ENCODE measurements at regions not wholly inside any gene's neighbourhood (a gene's known extent, or its start where the extent isn't known, plus 50 kb on each side); places are given as distances from the start of the nearest gene placed in this dataset.

DNA sequence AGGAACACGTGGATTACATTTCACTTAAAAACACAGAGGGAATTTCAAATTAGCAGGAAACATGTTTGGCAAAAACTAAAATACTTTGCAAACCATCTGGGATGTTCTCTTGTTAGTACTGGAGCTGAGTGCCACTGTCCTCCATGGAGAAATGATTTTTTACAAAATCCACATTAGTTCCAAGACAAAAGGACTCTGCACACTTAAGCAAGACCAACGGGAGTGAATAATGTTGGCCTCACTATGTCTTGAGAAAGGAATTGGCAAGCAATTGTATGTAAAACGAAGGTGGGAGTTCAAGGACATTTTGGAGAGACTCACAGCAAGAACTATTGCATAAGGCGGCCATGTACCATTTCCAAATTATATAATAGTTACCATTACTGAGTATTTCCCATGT is 547.5 kb downstream of the EBF1 start:
- no peak for DNase-seq

DNA sequence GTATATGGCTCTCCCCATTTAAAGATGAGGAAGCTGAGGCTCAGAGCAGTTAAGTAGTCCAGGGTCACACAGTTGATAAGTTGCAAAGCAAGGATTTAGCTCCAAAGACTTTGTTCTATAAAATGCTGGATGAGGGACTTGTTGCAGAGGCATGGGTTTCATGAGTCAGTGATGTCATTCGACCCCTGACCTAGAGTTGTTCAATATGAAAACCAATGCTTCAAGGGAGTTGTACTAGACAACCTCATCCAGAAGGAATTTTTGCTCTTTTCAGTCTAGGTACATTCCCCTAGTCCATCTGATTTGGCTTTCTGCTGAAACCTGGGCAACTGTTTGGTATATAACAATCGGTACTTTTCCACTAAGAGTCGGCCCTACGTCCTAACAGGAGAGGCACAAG is 550.4 kb downstream of the EBF1 start:
- no peak for DNase-seq

DNA sequence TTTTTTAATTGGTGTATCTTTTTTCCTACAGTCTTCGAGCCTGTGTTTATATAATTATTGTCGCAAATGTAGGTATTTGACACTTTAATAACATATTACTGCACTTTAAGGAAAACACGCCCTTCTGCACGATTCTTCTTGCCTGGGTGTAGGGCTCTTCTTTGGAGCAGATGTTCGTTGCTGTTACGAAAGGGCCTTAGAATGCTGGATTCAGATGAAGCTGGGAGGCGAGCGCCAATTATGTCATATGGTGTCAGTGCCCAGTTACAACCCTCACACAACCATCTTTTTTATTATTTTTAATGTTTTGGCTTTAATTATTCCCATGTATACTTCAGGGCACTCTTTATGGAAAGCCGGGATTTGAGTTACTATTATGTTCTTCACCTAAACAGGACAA is 553.0 kb downstream of the EBF1 start:
- DNase-seq: no peak

DNA sequence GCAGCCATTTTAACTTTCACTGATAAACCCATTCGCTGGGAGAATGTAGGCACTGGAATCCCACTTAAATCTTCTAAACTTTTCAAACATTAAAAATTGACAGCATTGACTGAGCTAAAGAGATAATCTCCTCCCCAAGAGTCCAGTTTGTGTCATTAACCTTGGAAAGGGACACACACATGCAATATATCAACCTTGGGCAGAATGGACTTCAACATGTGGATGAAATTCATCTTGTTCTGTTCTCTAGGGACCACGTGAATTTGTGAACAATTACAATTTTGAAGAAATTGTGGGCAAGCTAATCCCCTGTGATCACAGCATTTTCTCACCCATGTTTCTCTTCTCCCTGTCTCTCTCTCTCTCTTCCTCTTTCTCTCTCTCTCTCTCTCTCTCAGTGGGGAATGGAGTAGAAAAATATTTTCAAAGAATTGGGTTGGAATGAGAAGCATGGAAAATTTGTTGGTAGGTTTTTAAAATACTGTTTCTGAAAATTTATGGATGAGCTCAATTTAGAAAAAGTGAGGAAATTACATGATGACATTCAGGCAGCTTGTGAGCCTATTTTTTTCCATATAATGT is 553.7 kb downstream of the EBF1 start:
- DNase-seq: no peak

DNA sequence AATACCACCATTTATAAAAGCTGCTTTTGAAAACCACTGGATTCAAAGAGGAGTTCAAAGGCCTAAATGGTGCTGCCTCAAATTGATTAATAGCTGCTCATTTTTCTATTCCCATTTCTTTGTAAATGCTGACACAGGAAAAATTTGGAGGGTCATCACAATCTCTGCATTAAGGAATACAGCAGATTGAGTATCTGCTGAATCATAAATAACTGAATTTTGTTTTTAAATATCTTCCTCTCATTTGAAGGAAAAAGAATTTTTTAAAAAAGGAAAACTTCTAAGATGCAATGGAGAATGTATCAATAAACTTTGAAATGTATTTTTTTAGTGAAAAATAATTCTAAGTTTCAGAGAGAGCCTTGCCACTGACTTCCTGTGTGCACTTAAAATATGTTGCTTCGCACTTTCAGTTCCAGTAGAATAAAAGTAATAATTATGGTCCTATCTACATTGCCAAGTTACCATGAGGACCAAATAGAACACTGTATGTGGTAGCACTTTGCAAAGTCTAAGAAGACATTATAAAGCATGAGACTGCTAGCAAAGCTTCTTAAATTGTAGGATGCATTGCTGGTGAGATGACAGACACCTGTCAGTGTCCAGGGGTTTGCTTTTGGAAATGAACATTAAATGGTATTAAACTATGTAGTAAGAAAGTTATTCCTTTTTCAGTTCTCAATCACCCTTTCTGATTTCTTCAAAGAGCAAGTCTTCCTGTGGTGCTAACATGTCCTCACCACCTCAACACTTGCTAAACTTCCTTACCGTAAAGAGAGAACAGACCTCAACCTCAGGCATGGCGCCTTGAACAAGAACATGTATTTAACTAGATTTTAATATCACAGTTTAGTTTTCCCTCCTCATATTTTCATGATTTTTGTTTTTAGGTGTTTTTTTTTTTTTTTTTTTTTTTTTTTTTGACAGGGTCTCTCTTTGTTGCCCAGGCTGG is 555.1 kb downstream of the EBF1 start:
- DNase-seq: no peak

DNA sequence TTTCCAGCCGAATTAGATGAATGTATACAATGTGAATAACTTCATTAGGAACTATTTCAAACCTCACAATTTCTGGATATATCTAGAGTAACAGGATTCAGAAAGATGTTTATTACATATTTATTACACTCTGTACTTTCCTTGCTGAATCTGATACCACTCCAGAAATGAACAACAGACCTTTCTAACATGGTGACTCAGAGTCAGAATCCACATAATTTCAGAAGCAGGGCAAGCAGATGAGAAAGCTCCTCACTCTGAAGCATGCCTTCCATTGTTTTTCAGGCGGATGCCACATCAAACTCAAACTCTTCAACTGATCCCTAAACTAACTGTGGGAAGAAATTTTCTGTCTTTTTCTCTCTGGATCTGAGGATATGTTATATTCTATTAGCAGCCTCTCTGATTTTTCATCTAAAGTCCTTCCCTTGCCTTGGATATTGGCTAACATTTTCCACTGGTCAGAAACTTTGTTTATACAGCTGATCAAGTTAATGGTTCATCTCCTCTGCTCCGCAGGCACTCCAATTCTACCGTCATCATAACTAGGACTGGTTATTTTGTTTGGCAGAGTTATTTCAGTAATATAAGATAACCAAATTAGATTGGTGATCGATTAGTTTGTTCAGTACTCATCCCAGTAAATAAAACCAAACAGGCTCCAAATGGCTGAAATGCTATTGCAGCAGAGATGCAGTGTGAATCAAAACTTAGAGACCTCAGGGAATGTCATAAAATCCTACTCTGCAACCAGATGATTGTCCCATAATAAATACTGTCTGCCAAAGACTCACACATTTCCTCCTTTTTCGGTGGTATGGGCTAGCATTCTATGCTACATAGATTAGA is 556.0 kb downstream of the EBF1 start:
- DNase-seq: no peak

DNA sequence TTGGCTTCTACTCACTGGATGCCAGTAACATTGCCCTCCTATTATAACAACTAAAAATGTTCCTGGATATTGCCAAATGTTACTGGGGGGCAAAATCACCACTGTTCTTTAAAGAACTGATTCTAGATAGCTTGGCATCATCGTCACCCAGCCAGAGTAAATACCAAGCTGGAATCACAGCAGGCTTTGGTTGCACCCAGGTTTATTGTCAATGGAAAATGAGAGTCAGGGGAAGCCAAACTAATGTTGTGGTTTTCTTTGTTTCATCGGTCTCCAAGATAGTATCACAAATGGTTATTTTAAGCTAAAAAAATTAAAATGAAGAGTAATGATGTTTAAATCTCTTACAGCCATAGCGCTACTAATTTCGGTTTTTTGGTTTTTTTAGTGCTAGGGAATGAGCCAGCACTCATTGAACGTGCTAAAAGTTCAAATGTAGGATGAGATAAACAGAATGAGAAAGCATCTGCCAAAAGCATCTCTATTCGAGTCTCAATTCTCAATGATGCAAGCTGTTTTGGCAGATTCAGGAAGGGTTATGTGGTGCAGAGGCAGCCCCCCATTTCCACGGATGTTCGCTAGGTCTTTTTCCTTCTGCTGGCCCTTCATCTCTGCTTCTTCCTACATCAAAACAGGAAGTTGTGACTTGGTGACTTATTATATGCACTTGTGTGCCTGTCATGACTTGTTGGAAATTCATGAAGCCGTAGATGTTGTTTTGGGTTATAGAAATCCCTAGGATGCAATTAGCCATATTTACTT is 558.0 kb downstream of the EBF1 start:
- DNase-seq: no peak

DNA sequence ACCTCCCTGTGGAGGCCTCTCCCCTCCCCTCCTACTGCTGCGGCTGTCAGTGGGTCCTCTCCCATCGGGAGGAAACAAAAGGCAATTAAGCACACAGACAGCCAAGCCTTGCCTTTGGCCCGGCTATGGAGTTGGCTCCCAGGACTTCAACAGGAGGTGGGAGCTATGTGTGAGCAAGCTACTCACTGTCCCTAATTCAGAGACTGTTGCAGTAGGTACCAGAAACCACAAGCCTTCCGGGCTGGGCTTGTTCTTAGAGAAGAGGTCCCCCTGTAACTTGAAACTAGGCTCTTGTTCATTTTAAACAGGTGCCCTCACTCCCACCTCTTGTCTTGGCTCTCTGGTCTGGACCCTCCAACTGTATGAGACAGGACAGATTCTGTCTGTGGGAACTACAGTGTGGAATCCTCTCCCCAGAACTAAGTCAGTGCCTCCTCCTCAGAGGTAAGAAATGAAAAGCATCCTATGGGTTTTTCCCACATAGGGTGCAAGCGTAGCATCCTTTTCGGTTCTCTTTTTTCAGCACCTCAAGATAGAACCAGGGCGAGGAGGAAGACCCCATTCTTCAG is 561.1 kb downstream of the EBF1 start:
- DNase-seq: no peak

DNA sequence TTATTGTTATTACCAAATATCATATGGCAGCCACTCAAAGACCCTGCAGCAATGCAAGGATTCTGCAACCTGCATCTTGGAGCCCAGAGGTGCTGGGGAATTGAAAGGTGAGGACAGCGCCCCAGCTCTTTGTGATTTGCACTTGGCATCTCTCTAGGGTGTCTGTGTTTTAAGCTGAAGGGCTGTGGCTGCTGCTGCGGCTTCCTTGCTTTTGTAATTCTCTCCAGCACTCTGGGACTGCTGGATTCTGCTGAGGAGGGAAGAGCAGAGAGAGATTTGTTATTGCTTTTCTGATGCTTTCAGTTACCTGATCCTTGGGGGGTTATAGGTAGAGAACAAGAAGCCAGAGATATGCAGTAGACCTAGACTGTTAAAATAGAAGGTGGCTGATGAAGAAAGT is 562.4 kb downstream of the EBF1 start:
- DNase-seq: no peak

DNA sequence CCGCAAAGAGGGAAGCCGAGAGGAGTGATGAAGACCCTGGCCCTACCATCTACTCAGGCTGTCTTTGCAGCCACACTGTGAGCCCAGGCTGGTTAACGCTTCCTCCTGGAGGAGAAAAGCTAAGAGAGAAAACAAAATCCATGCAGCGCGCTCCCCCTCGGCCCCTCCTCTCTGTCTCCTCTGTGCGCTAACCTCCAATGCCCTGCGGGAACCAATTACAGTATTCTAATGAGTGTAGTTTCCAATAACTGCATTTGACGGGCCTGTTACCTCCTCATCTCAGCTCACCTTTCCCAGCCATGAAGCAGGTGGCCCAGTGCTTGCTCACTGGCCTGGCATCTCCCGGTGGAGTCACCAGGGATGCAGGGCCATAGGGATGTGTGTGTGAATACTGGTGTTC is 565.5 kb downstream of the EBF1 start:
- DNase-seq: no peak

DNA sequence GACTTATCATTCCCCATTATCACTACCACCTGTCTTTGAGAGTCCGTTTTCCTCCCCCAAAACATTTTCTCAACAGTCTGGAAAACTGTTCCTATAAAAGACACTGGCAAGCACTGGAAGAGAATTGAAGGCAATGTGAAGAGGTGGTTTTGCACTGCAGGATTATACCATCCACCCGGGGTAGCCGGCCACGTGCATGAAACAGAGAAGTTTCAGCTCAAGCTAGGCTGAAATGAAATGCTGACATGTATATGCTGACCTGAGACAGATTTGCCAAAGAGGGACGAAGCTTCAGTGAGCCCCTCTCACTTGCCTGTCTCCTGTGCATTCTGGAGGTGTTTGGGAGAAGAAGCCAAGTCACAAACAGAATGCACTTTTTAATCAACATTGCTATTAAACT is 567.0 kb downstream of the EBF1 start:
- no peak for DNase-seq

DNA sequence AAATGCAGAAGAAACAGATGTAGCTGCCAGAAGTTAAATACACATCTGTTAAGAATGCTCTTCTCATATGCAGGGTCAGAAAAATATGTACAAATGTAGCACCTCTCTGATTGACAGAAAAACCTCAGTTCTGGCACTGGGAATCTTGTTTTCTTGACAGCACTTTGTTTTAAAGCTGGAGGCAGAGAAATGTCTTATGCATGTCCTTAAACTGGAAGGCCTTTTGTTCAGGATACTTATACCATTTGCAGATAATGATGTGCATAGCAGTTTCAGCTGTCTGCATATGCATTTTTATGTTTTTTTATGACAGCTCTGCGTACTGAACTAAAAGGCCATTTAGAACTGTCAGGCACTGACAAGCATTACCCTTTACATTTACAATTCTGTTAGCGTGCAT is 567.9 kb downstream of the EBF1 start:
- no peak for DNase-seq

DNA sequence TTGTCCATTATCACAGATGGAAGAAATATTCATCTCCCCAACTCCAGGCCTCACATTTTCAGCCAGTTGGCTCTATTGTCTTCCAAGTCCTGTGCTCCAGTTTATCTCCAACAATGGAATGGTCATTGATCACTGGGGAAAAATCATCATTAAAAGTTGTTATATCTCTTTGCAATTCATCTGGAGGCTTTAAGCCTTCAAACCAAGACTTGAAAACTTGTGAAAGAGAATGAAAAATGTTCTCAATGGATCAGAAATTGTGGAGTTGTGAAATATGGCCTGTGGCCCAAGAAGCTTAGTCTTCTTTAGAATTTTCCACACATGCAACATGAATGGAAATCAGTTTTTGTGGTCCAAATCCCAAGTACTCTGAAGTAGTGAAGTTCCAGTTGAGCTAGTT is 569.6 kb downstream of the EBF1 start:
- DNase-seq: no peak

DNA sequence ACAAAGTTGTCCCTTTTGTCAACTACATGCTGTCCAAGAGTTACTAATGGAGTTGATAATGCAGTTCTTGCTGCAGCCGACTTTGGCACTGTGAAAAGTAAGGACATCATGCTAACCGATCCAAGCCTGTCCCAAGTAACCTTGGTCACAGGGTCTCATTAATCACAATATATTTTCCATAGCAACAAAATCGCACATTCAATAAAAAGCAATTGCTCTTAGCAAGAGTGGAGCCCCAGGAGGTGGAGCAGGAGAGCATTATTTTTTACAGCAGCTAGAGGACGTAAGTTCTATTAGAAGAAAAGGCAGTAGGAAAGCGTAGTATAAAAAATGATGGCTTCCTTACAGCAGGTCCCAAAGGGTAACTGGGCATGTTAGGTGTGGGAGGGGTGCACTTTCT is 570.3 kb downstream of the EBF1 start:
- no peak for DNase-seq

DNA sequence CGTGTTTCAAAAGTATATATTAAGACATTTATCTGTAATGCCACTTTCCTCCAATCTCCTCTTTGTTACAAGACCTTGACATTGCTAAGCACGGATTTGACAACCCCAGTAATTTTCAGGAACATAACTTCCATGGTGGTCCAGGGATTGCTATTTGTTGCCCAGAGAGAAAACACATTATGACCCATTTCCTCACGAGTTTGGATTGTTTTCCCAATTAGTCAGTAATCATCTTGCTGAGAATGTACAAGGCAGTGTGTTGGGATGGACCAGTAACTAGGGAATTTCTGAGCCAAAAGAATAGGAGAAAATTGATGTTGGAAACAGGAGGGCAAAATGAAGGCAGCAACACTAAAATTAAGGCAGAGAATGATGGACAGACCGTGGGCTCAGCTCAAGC is 574.1 kb downstream of the EBF1 start:
- no peak for DNase-seq

DNA sequence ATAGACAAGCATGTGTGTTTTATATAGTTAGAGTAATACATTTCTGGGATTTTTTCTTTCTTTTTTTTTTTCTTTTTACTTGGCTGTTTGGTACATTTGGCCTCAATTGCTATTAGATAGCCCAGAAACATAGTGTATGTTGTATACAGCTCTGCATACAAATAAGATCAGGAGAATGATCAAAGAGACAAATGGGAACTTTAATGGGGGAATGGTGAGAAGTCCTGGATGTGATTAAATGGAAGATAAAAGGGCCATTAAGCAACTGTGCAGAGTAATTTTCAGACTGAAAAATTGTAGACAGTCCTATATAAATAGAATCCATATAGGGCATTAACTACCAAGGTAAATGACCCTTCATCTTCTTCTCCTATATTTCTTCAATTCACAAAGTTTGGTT is 575.6 kb downstream of the EBF1 start:
- no peak for DNase-seq

DNA sequence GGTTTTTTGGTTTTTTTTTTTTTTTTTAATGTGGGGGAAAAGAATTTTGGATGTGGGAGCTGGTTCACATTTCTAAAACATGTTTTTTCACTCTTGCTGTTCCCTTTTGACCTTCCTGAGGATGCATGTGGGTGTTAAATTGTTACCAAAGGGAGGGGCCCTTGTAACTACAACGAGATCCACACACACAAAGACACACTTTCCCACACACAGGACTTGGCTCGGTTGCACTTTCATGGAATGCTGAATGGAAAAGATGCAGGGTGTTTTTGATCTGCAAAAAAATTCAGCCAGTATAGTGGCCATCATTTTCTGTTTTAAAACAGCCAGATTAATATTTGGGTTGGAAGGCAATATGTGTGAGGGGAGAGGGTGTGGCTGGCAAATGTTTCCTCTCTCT is 576.9 kb downstream of the EBF1 start:
- no peak for DNase-seq

DNA sequence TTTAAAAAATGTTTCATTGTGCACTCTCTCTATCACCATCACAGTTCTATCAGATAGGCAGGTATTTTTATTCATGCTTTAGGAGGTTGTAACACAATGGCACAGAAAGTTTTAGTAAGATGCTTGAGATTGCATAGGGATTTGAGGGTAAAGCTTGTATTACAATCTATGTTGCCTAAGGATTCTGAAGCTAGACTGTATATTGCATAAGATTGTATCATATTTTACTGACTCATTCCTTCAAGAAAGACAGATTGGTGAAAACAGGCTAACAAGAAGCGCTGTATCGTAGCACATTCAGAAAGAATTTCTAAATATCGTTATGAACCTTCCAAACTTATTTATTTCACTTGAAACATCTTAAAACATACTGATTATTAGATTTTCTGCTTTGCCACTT is 577.7 kb downstream of the EBF1 start:
- DNase-seq: no peak

DNA sequence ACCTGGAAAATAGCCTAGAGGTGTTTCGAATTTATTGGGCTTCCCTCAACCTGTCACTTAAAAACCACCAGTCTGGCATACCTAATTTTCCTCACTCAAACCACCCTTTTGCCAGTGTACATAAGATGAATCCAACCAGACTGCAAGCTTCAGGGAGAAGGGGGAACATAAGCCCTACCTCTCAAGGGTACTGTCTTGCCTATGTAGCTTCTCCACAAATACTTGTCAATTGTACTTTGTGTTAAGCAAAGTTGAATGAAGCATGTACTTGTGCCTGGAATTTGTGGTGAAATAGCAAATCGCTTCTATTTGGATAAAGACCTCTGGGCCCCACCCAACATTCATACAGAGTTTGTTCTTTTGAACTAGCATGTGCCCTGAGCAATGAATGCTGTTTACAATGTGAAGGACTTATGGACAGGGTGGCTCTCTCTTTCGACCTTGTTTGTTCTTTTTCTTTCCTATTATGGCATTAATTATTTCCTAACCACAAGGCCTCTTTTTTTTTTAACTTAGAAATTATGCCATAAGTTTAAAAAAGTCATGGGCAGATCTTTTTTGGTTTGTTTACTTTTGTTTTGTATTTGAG is 580.2 kb downstream of the EBF1 start:
- no peak for DNase-seq

DNA sequence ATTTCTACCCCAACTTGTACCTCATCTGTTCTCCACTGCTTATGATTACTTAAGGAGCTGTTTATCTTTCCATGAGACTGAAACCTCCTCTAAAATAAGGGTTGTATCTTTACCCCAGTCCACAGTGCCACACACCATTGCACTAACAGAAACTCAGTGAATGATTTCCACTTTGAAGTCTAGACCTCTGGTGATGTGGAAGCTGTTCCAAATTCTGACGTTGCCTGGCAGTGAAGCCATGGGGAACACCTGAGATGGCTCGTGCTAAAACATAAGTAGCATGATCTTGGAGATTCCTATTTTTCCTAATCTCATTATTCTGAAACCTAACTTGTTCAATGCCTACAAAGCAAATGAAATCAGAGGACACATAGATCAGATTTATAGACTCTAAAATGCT is 583.2 kb downstream of the EBF1 start:
- no peak for DNase-seq

DNA sequence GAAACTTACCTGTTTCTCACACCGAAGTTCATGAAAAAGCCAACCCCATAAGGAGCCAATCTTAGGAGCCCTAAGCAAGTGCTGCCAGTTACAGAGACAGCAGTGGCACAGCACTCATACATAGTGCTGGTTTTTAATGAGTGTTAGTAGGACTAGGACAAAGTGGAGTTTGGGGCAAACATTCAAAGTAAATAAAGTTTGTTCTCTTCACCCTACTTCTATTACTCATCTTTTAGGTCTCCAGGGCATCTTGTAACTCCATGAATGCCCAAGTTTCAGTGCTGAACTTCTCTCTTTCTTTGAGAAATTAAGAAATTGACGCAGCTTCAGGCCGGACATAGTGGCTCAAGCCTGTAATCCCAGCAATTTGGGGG is 584.7 kb downstream of the EBF1 start:
- DNase-seq: no peak

DNA sequence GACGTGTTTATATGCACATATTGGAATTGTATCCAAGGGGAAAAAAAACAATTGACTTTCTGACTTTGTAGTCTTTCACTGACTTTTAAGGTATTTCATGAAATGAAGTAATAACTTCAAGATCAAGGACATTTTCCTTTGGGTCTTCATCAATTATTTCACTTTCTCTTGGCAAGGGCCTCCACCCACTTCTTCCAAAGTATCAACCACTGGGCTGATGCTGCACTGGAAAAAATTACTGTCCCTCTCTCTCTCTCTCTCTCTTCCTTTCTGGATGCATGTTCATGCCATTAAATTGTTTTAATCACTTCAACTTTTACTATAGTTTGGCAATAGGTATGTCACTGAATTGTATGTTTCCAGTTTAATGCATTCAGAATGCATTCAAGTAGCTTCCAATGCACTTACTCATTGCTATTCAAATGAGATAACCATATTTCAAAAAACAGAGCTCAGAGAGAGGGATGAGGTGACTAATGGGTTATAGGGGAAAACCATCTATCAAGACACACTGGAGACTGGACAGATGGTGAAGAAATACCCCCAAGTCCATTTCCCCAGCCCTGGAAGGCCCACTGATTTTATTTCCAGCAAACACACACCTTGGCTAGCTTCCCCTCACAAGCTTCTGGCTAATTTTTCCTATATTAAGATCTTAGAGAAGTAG is 585.3 kb downstream of the EBF1 start:
- DNase-seq: no peak

All from activated T-cell treated with anti-CD3 and anti-CD28 coated beads for 4 hours (primary cell).